DMS53 (cell line): ENCODE measurements at regions not wholly inside any gene's neighbourhood (a gene's known extent, or its start where the extent isn't known, plus 50 kb on each side); places are given as distances from the start of the nearest gene placed in this dataset.
"Not testable (repeated sequence)": the region's sequence is repeated elsewhere in the genome, so short reads cannot be mapped to it uniquely, and the experiment has no call there.

Experiments
- DNase-seq: peaks from one replicate; lab custom pipeline; 2025; lab: John Stamatoyannopoulos, UW

- DNase-seq, result no peak
Observed at GRCh38 chrX:117680286-117680685, 436.3 kb downstream of the KLHL13 start.

- DNase-seq, result no peak
Observed at GRCh38 chrX:117653396-117653795, 463.2 kb downstream of the KLHL13 start.

- no peak for DNase-seq
Observed at GRCh38 chrX:117645639-117646038, 471.0 kb downstream of the KLHL13 start.

- DNase-seq, result no peak
Observed at GRCh38 chrX:117641913-117642656, 474.5 kb downstream of the KLHL13 start.

GRCh38 chrX:117636826-117637225 is 479.8 kb downstream of the KLHL13 start:
- no peak for DNase-seq

GRCh38 chrX:117633277-117633676 is 483.3 kb downstream of the KLHL13 start:
- DNase-seq, result no peak

- no peak for DNase-seq
Observed at GRCh38 chrX:117628381-117628780, 488.2 kb downstream of the KLHL13 start.

- no peak for DNase-seq
Observed at GRCh38 chrX:117610806-117611205, 505.8 kb downstream of the KLHL13 start.

GRCh38 chrX:117610049-117610448 is 506.6 kb downstream of the KLHL13 start:
- no peak for DNase-seq

GRCh38 chrX:117607561-117607960 is 509.0 kb downstream of the KLHL13 start:
- DNase-seq, result no peak

GRCh38 chrX:117606101-117606500 is 510.5 kb downstream of the KLHL13 start:
- DNase-seq, result not testable (repeated sequence)

- no peak for DNase-seq
Observed at GRCh38 chrX:117570160-117570559, 546.5 kb downstream of the KLHL13 start.

- DNase-seq, result no peak
Observed at GRCh38 chrX:117568238-117568637, 548.4 kb downstream of the KLHL13 start.

GRCh38 chrX:117543885-117544284 is 572.7 kb downstream of the KLHL13 start:
- peak; percentile 13 for DNase-seq

- no peak for DNase-seq
Observed at GRCh38 chrX:117539090-117539418, 577.6 kb downstream of the KLHL13 start.

GRCh38 chrX:117538178-117539089 is 578.2 kb downstream of the KLHL13 start:
- DNase-seq, result no peak

GRCh38 chrX:117532339-117532738 is 584.3 kb downstream of the KLHL13 start:
- no peak for DNase-seq

- DNase-seq, result peak; percentile 7
Observed at GRCh38 chrX:117522725-117523700, 593.6 kb downstream of the KLHL13 start.

GRCh38 chrX:117517994-117518393 is 598.6 kb downstream of the KLHL13 start:
- no peak for DNase-seq

- no peak for DNase-seq
Observed at GRCh38 chrX:117511379-117511778, 605.2 kb downstream of the KLHL13 start.

GRCh38 chrX:117510453-117510852 is 606.2 kb downstream of the KLHL13 start:
- peak; percentile 48 for DNase-seq

- peak; percentile 70 for DNase-seq
Observed at GRCh38 chrX:117508021-117508420, 608.6 kb downstream of the KLHL13 start.
